22Rv1 (cell line): ENCODE measurements at regions not wholly inside any gene's neighbourhood (a gene's known extent, or its start where the extent isn't known, plus 50 kb on each side); places are given as distances from the start of the nearest gene placed in this dataset.

ENCODE experiments used
- H3K27ac ChIP-seq: fragments of 450-650 bp; 2 replicates; pipeline ENCODE4 v1.5.1; 2017
- ZFX ChIP-seq: fragments of 450-650 bp; IDR thresholded peaks from 2 replicates; pipeline ENCODE4 v1.6.1; 2017; ENCODE audit warnings: antibody characterized with exemption, borderline replicate concordance
- TF ChIP-seq, protein P1 (sequence below): fragments of 450-650 bp; IDR thresholded peaks from 2 replicates; pipeline ENCODE4 v1.5.1; 2017; ENCODE audit warnings: mild to moderate bottlenecking

DNA sequence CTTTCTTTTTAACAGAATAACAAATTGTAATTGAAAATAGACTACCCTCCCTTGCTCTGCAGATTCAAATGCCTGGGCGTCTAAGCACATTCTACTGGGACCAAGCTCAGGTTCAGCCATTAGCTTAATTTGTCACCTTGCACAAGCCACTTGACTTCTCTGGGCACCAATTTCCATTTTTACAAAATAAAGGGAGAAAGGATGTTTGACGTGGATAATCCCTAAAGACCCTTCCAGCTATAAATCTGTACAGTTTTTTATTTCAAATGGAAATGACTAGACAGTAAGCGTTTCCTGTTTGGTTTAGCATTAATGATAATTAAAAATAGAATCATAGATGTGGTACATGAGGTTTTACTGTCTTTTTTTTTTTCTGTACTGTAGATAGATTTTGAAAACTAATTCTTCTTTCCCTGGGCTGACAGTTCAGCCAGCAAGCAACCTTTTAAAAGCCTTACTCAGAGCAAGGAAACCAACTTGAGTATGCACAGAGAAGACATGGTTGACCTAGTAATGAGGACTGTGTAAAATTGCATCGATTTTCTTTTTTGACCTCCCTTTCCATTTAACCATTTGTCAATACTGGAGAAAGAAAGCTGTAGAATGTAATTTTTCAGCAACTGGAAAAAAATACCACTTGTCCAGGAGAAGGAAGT lies 1329.5 kb upstream of the CDH8 start:
- H3K27ac ChIP-seq: no peak overlapping the region
- TF ChIP-seq, protein P1, sequence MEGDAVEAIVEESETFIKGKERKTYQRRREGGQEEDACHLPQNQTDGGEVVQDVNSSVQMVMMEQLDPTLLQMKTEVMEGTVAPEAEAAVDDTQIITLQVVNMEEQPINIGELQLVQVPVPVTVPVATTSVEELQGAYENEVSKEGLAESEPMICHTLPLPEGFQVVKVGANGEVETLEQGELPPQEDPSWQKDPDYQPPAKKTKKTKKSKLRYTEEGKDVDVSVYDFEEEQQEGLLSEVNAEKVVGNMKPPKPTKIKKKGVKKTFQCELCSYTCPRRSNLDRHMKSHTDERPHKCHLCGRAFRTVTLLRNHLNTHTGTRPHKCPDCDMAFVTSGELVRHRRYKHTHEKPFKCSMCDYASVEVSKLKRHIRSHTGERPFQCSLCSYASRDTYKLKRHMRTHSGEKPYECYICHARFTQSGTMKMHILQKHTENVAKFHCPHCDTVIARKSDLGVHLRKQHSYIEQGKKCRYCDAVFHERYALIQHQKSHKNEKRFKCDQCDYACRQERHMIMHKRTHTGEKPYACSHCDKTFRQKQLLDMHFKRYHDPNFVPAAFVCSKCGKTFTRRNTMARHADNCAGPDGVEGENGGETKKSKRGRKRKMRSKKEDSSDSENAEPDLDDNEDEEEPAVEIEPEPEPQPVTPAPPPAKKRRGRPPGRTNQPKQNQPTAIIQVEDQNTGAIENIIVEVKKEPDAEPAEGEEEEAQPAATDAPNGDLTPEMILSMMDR: no peak
- TF ChIP-seq ZFX: no peak

DNA sequence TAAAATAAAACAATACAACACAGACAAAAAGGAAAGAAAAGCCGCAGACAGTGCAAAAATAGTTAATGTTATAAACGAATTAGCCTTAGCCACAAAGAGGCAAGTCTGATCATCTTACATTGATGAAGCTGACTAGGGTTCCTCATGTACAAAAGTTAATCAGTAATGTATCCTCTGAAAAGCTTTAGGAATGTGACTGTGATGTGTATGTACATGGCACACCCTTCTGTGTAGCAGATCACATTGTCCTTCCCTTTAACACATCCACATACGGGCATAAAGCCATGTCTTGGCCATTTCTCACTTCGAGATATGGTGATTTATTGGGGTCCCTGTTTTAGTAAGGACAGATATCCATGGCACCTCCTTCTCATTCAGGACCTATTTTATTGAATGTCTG lies 1327.5 kb upstream of the CDH8 start:
- no peak for TF ChIP-seq ZFX
- TF ChIP-seq, protein P1: no peak
- no peak overlapping the region for H3K27ac ChIP-seq

DNA sequence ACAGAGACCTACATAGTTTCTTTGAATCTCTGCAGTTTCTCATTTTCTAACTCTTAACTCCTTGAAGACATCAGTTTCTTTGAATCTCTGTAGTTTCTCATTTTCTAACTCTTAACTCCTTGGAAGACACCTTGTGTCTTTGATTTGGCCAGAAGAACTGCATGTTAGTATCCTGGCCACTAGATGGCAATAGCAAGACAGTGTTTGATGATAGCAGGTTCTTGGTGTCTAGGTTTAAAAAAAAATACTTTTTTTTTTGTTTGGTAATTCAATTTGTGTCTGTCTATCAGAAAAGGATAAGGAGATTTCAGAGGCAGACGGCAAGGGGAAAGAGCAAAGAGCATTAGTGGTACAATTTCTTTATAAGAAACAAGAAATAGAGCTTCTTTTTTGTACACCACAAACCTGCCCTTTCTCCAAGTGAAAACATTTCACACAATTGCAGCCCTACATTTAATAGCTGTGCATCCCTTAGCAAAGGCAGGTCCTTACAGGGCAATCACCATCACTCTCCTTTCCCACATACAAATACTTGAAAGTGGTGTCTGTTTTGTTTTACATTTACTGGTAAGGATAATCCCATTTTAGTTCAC lies 1324.9 kb upstream of the CDH8 start:
- TF ChIP-seq, protein P1: peak; percentile 80
- no peak for TF ChIP-seq ZFX
- H3K27ac ChIP-seq: no peak overlapping the region

DNA sequence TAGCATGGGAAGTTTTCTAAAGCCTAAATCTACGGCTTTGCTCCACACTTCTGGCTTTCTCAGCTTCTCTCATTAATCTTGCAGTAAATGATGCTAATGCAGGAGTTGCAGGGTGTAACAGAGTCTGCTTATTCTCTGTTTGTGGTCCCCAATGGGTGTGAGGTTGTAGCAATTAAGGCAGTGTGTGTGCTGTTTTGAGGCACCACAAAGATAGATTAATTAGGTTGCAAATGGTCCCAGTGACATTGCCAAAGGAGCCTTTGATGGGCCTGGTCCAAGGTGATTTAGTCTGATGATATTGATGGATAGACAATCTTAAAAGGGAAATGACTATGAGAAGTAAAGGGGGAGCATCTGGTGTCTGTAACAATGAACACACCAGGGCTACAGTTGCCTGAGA lies 1313.7 kb upstream of the CDH8 start:
- H3K27ac ChIP-seq: no peak overlapping the region
- TF ChIP-seq, protein P1: no peak
- TF ChIP-seq ZFX: no peak

DNA sequence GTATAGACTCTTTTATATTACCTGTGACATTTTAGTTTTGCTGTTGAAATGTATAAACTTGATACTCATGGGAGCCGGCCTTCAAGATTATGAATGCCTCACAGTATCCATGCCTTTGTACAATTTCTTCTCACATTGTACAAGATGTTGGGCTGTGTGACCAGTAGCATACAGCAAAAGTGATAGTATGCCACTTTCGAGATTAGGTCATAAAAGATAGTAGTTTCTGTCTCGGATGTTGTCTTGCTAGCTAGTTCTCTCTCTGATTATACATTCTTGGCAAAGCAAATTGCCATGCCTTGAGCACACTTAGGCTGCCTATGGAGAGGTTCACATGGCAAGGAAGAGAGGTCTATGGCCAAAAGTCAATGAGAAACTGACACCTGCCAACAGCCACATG lies 1309.8 kb upstream of the CDH8 start:
- no peak overlapping the region for H3K27ac ChIP-seq
- TF ChIP-seq, protein P1: no peak
- no peak for TF ChIP-seq ZFX

DNA sequence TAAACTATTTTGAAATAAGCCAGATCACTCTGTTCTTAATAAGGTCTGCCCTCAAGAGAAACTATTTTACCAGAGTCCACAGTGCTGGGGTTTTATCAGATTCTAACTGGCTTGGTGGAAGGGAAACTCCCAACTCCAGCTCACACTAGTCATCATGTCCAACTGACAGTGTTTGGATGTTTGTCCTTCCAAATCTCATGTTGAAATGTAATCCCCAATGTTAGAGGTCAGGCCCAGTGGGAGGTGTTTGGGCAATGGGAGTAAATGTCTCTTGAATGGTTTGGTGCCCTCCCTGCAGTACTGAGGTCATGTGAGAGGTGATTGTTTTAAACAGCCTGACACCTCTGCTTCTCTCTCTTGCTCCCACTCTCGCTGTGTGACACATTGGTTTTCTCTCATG lies 1301.0 kb upstream of the CDH8 start:
- TF ChIP-seq, protein P1: no peak
- TF ChIP-seq ZFX: no peak
- no peak overlapping the region for H3K27ac ChIP-seq

DNA sequence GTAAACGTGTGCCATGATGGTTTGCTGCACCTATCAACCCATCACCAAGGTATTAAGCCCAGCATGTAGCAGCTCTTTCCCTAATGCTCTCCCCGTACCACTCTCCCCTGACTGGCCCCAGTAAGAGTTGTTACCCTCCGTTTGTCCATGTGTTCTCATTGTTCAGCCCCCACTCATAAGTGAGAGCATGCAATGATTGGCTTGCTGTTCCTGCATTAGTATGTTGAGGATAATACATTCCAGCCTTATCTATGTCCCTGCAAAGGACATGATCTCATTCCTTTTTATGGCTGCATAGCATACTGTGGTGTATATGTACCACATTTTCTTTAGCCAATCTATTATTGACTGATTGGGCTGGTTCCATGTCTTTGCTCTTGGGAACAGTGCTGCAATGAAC lies 1294.9 kb upstream of the CDH8 start:
- TF ChIP-seq, protein P1: no peak
- TF ChIP-seq ZFX: no peak
- H3K27ac ChIP-seq: no peak overlapping the region
